Keratinocyte (primary cell): ENCODE measurements at regions not wholly inside any gene's neighbourhood (a gene's known extent, or its start where the extent isn't known, plus 50 kb on each side); places are given as distances from the start of the nearest gene placed in this dataset.

Experiments used
- DNase-seq: peaks from one replicate; pipeline ENCODE4 v3.0.0-alpha.2; 2011; ENCODE audit warnings: low read depth, missing footprints, low spot score
- FAIRE-seq: peaks from 2 replicates; lab custom pipeline; 2011; peaks lifted over from hg19 to GRCh38; lab: Jason Lieb, UNC
- H2AFZ ChIP-seq: 2 replicates; pipeline ENCODE4 v1.6.0; 2012; ENCODE audit warnings: low read length, control low read depth, inconsistent platforms; ENCODE audit not compliant: control insufficient read depth
- H3K27ac ChIP-seq: 2 replicates; pipeline ENCODE4 v1.5.1; 2011; ENCODE audit warnings: low read length; ENCODE audit not compliant: control insufficient read depth, insufficient read depth
- H3K27me3 ChIP-seq: 3 replicates; pipeline ENCODE4 v1.6.0; 2011; ENCODE audit warnings: low read length; ENCODE audit not compliant: control insufficient read depth, insufficient read depth; ENCODE audit errors: extremely low read depth
- H3K36me3 ChIP-seq, 2 experiments: 2 replicates in 1 of 2; 3 replicates in 1 of 2; pipeline ENCODE4 v1.5.1; 2011; ENCODE audit warnings: low read length in 2 of 2, mild to moderate bottlenecking in 1 of 2; ENCODE audit not compliant: control insufficient read depth in 2 of 2, insufficient read depth in 2 of 2; ENCODE audit errors: extremely low read depth in 1 of 2
- H3K4me1 ChIP-seq: 3 replicates; pipeline ENCODE4 v1.5.1; 2011; ENCODE audit warnings: low read length; ENCODE audit not compliant: control insufficient read depth, insufficient read depth; ENCODE audit errors: extremely low read depth
- H3K4me2 ChIP-seq: 3 replicates; pipeline ENCODE4 v1.6.0; 2011; ENCODE audit warnings: low read depth, low read length; ENCODE audit not compliant: control insufficient read depth, insufficient read depth; ENCODE audit errors: extremely low read depth
- H3K4me3 ChIP-seq, 3 experiments: fragments of 200-600 bp in 1 of 3; sonication (generic) in 1 of 3; 2 replicates in 2 of 3; 3 replicates in 1 of 3; pipeline ENCODE4 v1.5.1; 2011 to 2016; ENCODE audit warnings: low read length in 3 of 3, mild to moderate bottlenecking in 3 of 3, control low read depth in 2 of 3, inconsistent platforms in 1 of 3, low read depth in 1 of 3, mixed read lengths in 1 of 3, mixed run types in 1 of 3, moderate library complexity in 1 of 3; ENCODE audit not compliant: control insufficient read depth in 2 of 3, insufficient read depth in 2 of 3; ENCODE audit errors: extremely low read depth in 1 of 3
- H3K79me2 ChIP-seq: 2 replicates; pipeline ENCODE4 v1.6.0; 2012; ENCODE audit warnings: low read length; ENCODE audit not compliant: control insufficient read depth, insufficient read depth
- H3K9ac ChIP-seq: 3 replicates; pipeline ENCODE4 v1.6.0; 2011; ENCODE audit warnings: low read length; ENCODE audit not compliant: control insufficient read depth, insufficient read depth; ENCODE audit errors: extremely low read depth
- H3K9me1 ChIP-seq: 3 replicates; pipeline ENCODE4 v1.6.0; 2011; ENCODE audit warnings: low read length; ENCODE audit not compliant: control insufficient read depth, insufficient read depth; ENCODE audit errors: extremely low read depth
- H3K9me3 ChIP-seq: 2 replicates; pipeline ENCODE4 v1.5.1; 2012; ENCODE audit warnings: low read depth, low read length; ENCODE audit not compliant: control insufficient read depth
- H4K20me1 ChIP-seq: 3 replicates; pipeline ENCODE4 v1.6.0; 2011; ENCODE audit warnings: low read length; ENCODE audit not compliant: control insufficient read depth, insufficient read depth; ENCODE audit errors: extremely low read depth
- CTCF ChIP-seq, 3 experiments: IDR thresholded peaks in 1 of 3; conservative IDR thresholded peaks in 1 of 3; optimal IDR thresholded peaks in 1 of 3; 2 replicates in 2 of 3; 3 replicates in 1 of 3; pipeline versions ENCODE3 to v1.5.1; 2011; ENCODE audit warnings: low read length in 3 of 3, mild to moderate bottlenecking in 3 of 3, moderate library complexity in 2 of 3, control low read depth in 1 of 3, inconsistent platforms in 1 of 3; ENCODE audit not compliant: insufficient read depth in 2 of 3; ENCODE audit errors: extremely low read depth in 1 of 3
- EZH2 ChIP-seq: IDR thresholded peaks from one replicate; pipeline ENCODE4 v1.6.1; 2012; ENCODE audit warnings: inconsistent platforms, mild to moderate bottlenecking, low read length, moderate library complexity
- dilution Hi-C: fragments of 300-500 bp; cut with MboI; formaldehyde crosslinking; loops from one replicate; pipeline ENCODE4 v1.7.0; 2020; ENCODE audit warnings: low sequenced_read_pairs; ENCODE audit not compliant: extremely low pct_ligation_motif_present

GRCh38 chr3:23036728-23037127 is 166.4 kb upstream of the UBE2E2 start:
- FAIRE-seq, result no peak
- Histone ChIP-seq H3K27me3 (no peaks in the 10 kb centered on the region), H3K4me1 (peaks cover 7% of the 10 kb centered on the region), H2AFZ (no peak overlapping the region), H4K20me1 (no peaks in the 10 kb centered on the region), H3K4me2 (no peak overlapping the region), H3K79me2 (no peaks in the 10 kb centered on the region), H3K27ac (no peak overlapping the region), H3K9ac (no peak overlapping the region), H3K36me3 (no peaks in the 10 kb centered on the region), H3K9me1 (no peaks in the 10 kb centered on the region), H3K9me3 (no peaks in the 10 kb centered on the region), H3K4me3 (no peak overlapping the region)
- no peak for DNase-seq
- TF ChIP-seq CTCF (optimal IDR thresholded peaks at IDR 0.05 in 1 of 3, IDR thresholded peaks at IDR 0.05 in 1 of 3, conservative IDR thresholded peaks at IDR 0.05 in 1 of 3; ENCODE audit: extremely low read depth in 1 of 3, insufficient read depth in 2 of 3, low read length in 3 of 3), result no peak
- TF ChIP-seq EZH2, result no peak
- dilution Hi-C loops, result no loop called here

GRCh38 chr3:23038471-23038870 is 164.7 kb upstream of the UBE2E2 start:
- H3K4me1 ChIP-seq, result peaks cover 15% of the 10 kb centered on the region
- H3K79me2 ChIP-seq, result no peaks in the 10 kb centered on the region
- no peak overlapping the region for H2AFZ ChIP-seq
- no peaks in the 10 kb centered on the region for H3K9me1 ChIP-seq
- no peak overlapping the region for H3K4me2 ChIP-seq
- no peak overlapping the region for H3K27ac ChIP-seq
- H3K9ac ChIP-seq, result no peak overlapping the region
- FAIRE-seq, result no peak
- no peaks in the 10 kb centered on the region for H3K36me3 ChIP-seq
- H3K9me3 ChIP-seq, result no peaks in the 10 kb centered on the region
- TF ChIP-seq CTCF (optimal IDR thresholded peaks at IDR 0.05 in 1 of 3, IDR thresholded peaks at IDR 0.05 in 1 of 3, conservative IDR thresholded peaks at IDR 0.05 in 1 of 3; ENCODE audit: extremely low read depth in 1 of 3, insufficient read depth in 2 of 3, low read length in 3 of 3), result no peak
- no peak for TF ChIP-seq EZH2
- no peaks in the 10 kb centered on the region for H4K20me1 ChIP-seq
- H3K27me3 ChIP-seq, result no peaks in the 10 kb centered on the region
- dilution Hi-C loops, result no loop called here
- DNase-seq, result no peak
- no peak overlapping the region for H3K4me3 ChIP-seq
